CD4-positive, alpha-beta T cell (primary cell): ENCODE measurements at regions not wholly inside any gene's neighbourhood (a gene's known extent, or its start where the extent isn't known, plus 50 kb on each side); places are given as distances from the start of the nearest gene placed in this dataset.

Experiments
- ATAC-seq: fragments of 200-7000 bp; cut with Tn5 transposase; one replicate; pipeline ENCODE4 v1.10.0; 2022; ENCODE audit warnings: mild to moderate bottlenecking; ENCODE audit not compliant: poor library complexity
- CTCF ChIA-PET: fragments of 350-600 bp; sonication (Branson Sonifier 250); formaldehyde crosslinking; loops from one replicate; lab custom pipeline; 2021; ENCODE audit warnings: antibody characterized with exemption, inconsistent platforms; lab: Charles Lee
- POLR2A ChIA-PET: fragments of 350-600 bp; sonication (Branson Sonifier 250); formaldehyde crosslinking; loops from one replicate; lab custom pipeline; 2021; ENCODE audit warnings: antibody characterized with exemption, inconsistent platforms; lab: Charles Lee
- DNase-seq, 14 experiments: peaks; one replicate each; pipeline ENCODE4 v3.0.0-alpha.2; 2013 to 2020; ENCODE audit warnings: mixed read lengths in 2 of 14
- H3K27ac ChIP-seq, 2 donors: one replicate each; pipeline versions ENCODE4 v1.5.1 to v1.7.0; 2013; ENCODE audit warnings: low read length in 2 of 2, low read depth in 1 of 2, mild to moderate bottlenecking in 1 of 2
- H3K27me3 ChIP-seq, 2 experiments: 1 replicate in 1 of 2; 2 replicates in 1 of 2; pipeline versions ENCODE4 v1.6.1 to v1.7.0; 2013; ENCODE audit warnings: low read length in 2 of 2, control low read depth in 1 of 2, mild to moderate bottlenecking in 1 of 2, moderate library complexity in 1 of 2; ENCODE audit not compliant: insufficient read depth in 2 of 2, control insufficient read depth in 1 of 2
- H3K36me3 ChIP-seq: one replicate; pipeline ENCODE4 v1.6.1; 2013; ENCODE audit warnings: low read length, control low read depth; ENCODE audit not compliant: insufficient read depth
- H3K4me1 ChIP-seq: one replicate; pipeline ENCODE4 v1.6.1; 2013; ENCODE audit warnings: low read length, control low read depth; ENCODE audit not compliant: insufficient read depth
- H3K4me3 ChIP-seq: one replicate; pipeline ENCODE4 v1.5.1; 2013; ENCODE audit warnings: mild to moderate bottlenecking, low read length, moderate library complexity
- H3K9me3 ChIP-seq, 2 experiments: 1 replicate in 1 of 2; 2 replicates in 1 of 2; pipeline versions ENCODE4 v1.6.1 to v1.7.0; 2013; ENCODE audit warnings: low read length in 2 of 2, mild to moderate bottlenecking in 2 of 2, control low read depth in 1 of 2, moderate library complexity in 1 of 2; ENCODE audit not compliant: control insufficient read depth in 1 of 2, insufficient read depth in 1 of 2
- H3K27ac Mint-ChIP-seq: one replicate; pipeline ENCODE4 v1.8.0; 2020; ENCODE audit warnings: mixed read lengths
- H3K27me3 Mint-ChIP-seq: one replicate; pipeline ENCODE4 v1.8.0; 2021; ENCODE audit warnings: mixed read lengths
- H3K36me3 Mint-ChIP-seq: one replicate; pipeline ENCODE4 v1.8.0; 2021; ENCODE audit warnings: low read depth, mixed read lengths
- H3K4me1 Mint-ChIP-seq: one replicate; pipeline ENCODE4 v1.8.0; 2021; ENCODE audit warnings: low read depth, mixed read lengths
- H3K4me3 Mint-ChIP-seq: one replicate; pipeline ENCODE4 v1.8.0; 2020; ENCODE audit warnings: mild to moderate bottlenecking, mixed read lengths
- H3K9me3 Mint-ChIP-seq: one replicate; pipeline ENCODE4 v1.8.0; 2020; ENCODE audit warnings: mixed read lengths
- CTCF ChIP-seq: fragments of 200-600 bp; IDR thresholded peaks from one replicate; pipeline ENCODE4 v1.8.0; 2022; ENCODE audit warnings: antibody characterized with exemption, mild to moderate bottlenecking
- intact Hi-C, 2 experiments: fragments of 100-400 bp; cut with DNase I in 1 of 2; cut with micrococcal nuclease in 1 of 2; formaldehyde crosslinking; loops; one replicate each; pipeline versions ENCODE4 v1.15.1 to v1.9.0; 2023 to 2025; cut with DNase I, micrococcal nuclease

GRCh38 chr5:82649943-82650342 is 371.8 kb upstream of the RPS23 start:
- no peaks in the 10 kb centered on the region for H3K9me3 ChIP-seq
- no peak overlapping the region for H3K27ac ChIP-seq
- intact Hi-C loops: loop anchor here in 1 of 2 experiments (10.0 kb wide), 1 partner anchor 785 kb away; no protein-coding TSS in a partner anchor
- no peaks in the 10 kb centered on the region for H3K36me3 Mint-ChIP-seq
- H3K4me1 ChIP-seq: no peaks in the 10 kb centered on the region
- H3K27ac Mint-ChIP-seq: no peak overlapping the region
- H3K27me3 ChIP-seq: no peaks in the 10 kb centered on the region
- no peak overlapping the region for H3K4me3 ChIP-seq
- DNase-seq (no peak), ATAC-seq (no peak)
- ChIA-PET CTCF (no interaction called here), POLR2A (no interaction called here)
- no peaks in the 10 kb centered on the region for H3K27me3 Mint-ChIP-seq
- no peaks in the 10 kb centered on the region for H3K36me3 ChIP-seq
- H3K4me3 Mint-ChIP-seq: no peak overlapping the region
- no peak for TF ChIP-seq CTCF
- H3K4me1 Mint-ChIP-seq: no peaks in the 10 kb centered on the region
- H3K9me3 Mint-ChIP-seq: no peaks in the 10 kb centered on the region

DNA sequence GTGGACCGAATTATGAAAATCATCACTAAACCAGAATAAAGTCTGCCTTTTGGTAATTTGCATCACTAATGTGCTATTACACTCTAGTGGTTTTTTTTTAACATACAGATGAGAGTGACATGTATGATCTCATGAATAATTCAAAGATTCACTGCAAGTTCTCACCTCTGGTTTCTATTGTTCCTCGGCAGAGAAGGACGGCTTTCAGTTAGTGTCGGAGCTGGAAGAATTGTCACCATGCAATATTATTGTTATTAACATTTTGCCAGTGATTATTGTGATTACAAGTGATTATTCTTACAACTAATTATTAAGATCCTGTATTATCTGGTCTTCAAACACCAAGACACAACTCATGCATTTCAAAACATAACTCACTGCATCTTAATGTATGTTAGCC is 366.6 kb upstream of the RPS23 start:
- no peaks in the 10 kb centered on the region for H3K36me3 ChIP-seq
- no peak for TF ChIP-seq CTCF
- Mint-ChIP-seq H3K9me3 (no peaks in the 10 kb centered on the region), H3K36me3 (no peaks in the 10 kb centered on the region), H3K4me3 (no peak overlapping the region), H3K27me3 (no peaks in the 10 kb centered on the region), H3K27ac (no peak overlapping the region), H3K4me1 (no peaks in the 10 kb centered on the region)
- H3K27ac ChIP-seq: no peak overlapping the region
- no peak for DNase-seq
- ATAC-seq: no peak
- H3K4me1 ChIP-seq: no peaks in the 10 kb centered on the region
- POLR2A ChIA-PET: no interaction called here
- H3K9me3 ChIP-seq: no peaks in the 10 kb centered on the region
- no peak overlapping the region for H3K4me3 ChIP-seq
- CTCF ChIA-PET: no interaction called here
- H3K27me3 ChIP-seq: no peaks in the 10 kb centered on the region
- intact Hi-C loops: loop anchor here in 1 of 2 experiments (5.0 to 10.0 kb wide), 2 partner anchors 292 to 790 kb away; no protein-coding TSS in a partner anchor

GRCh38 chr5:82644229-82644628 is 366.1 kb upstream of the RPS23 start:
- intact Hi-C loops: loop anchor here in 1 of 2 experiments (5.0 to 10.0 kb wide), 2 partner anchors 292 to 791 kb away; no protein-coding TSS in a partner anchor

More at GRCh38 chr5:82644229-82644628, 366.1 kb upstream of the RPS23 start:
- Mint-ChIP-seq H3K9me3 (no peaks in the 10 kb centered on the region), H3K36me3 (no peaks in the 10 kb centered on the region), H3K4me1 (no peaks in the 10 kb centered on the region), H3K27me3 (no peaks in the 10 kb centered on the region), H3K27ac (no peak overlapping the region), H3K4me3 (no peak overlapping the region)
- Histone ChIP-seq H3K4me1 (no peaks in the 10 kb centered on the region), H3K4me3 (no peak overlapping the region), H3K27ac (no peak overlapping the region), H3K27me3 (no peaks in the 10 kb centered on the region), H3K36me3 (no peaks in the 10 kb centered on the region), H3K9me3 (no peaks in the 10 kb centered on the region)
- no peak for TF ChIP-seq CTCF
- ATAC-seq (no peak), DNase-seq (no peak)
- ChIA-PET CTCF (no interaction called here), POLR2A (no interaction called here)
